DMS 273 (cell line): ENCODE measurements at regions not wholly inside any gene's neighbourhood (a gene's known extent, or its start where the extent isn't known, plus 50 kb on each side); places are given as distances from the start of the nearest gene placed in this dataset.
A peak's percentile ranks its signal among the peaks of the same experiment; 100 is the strongest.
"Not testable (repeated sequence)": the region's sequence is repeated elsewhere in the genome, so short reads cannot be mapped to it uniquely, and the experiment has no call there.

Experiments used
- DNase-seq: peaks from one replicate; lab custom pipeline; 2025; ENCODE audit not compliant: unreplicated experiment; lab: John Stamatoyannopoulos, UW

GRCh38 chr11:110843053-110843452 is 130.8 kb upstream of the ARHGAP20 start:
- DNase-seq, result not testable (repeated sequence)

GRCh38 chr11:110838808-110839207 is 126.6 kb upstream of the ARHGAP20 start:
- no peak for DNase-seq

GRCh38 chr11:110837603-110838002 is 125.4 kb upstream of the ARHGAP20 start:
- DNase-seq, result peak; percentile 3

GRCh38 chr11:110835106-110835505 is 122.9 kb upstream of the ARHGAP20 start:
- DNase-seq, result no peak

GRCh38 chr11:110833033-110833484 is 120.8 kb upstream of the ARHGAP20 start:
- DNase-seq, result no peak

- no peak for DNase-seq
Observed at GRCh38 chr11:110832539-110832938, 120.3 kb upstream of the ARHGAP20 start.

- DNase-seq, result no peak
Observed at GRCh38 chr11:110832080-110832479, 119.8 kb upstream of the ARHGAP20 start.

- no peak for DNase-seq
Observed at GRCh38 chr11:110830747-110831146, 118.5 kb upstream of the ARHGAP20 start.

GRCh38 chr11:110830344-110830743 is 118.1 kb upstream of the ARHGAP20 start:
- DNase-seq, result no peak

- DNase-seq, result no peak
Observed at GRCh38 chr11:110829873-110830272, 117.6 kb upstream of the ARHGAP20 start.

- DNase-seq, result no peak
Observed at GRCh38 chr11:110828086-110828485, 115.8 kb upstream of the ARHGAP20 start.

- no peak for DNase-seq
Observed at GRCh38 chr11:110827276-110827675, 115.0 kb upstream of the ARHGAP20 start.

- DNase-seq, result no peak
Observed at GRCh38 chr11:110824912-110825620, 112.8 kb upstream of the ARHGAP20 start.

GRCh38 chr11:110818032-110818687 is 105.9 kb upstream of the ARHGAP20 start:
- DNase-seq, result no peak

- DNase-seq, result no peak
Observed at GRCh38 chr11:110812086-110812733, 100.0 kb upstream of the ARHGAP20 start.

GRCh38 chr11:110809417-110810199 is 97.4 kb upstream of the ARHGAP20 start:
- DNase-seq, result no peak

- DNase-seq, result no peak
Observed at GRCh38 chr11:110808248-110808647, 96.0 kb upstream of the ARHGAP20 start.

- DNase-seq, result no peak
Observed at GRCh38 chr11:110807801-110808200, 95.6 kb upstream of the ARHGAP20 start.

GRCh38 chr11:110805756-110806155 is 93.5 kb upstream of the ARHGAP20 start:
- no peak for DNase-seq

GRCh38 chr11:110802162-110802561 is 89.9 kb upstream of the ARHGAP20 start:
- no peak for DNase-seq

GRCh38 chr11:110801328-110801727 is 89.1 kb upstream of the ARHGAP20 start:
- no peak for DNase-seq
